Anterior cingulate cortex (tissue), 58 donors: ENCODE measurements at regions not wholly inside any gene's neighbourhood (a gene's known extent, or its start where the extent isn't known, plus 50 kb on each side); places are given as distances from the start of the nearest gene placed in this dataset.

Experiments used
- DNase-seq, 58 donors: peaks; one replicate each; lab custom pipeline; 2025; lab: John Stamatoyannopoulos, UW

- DNase-seq = no peak
Observed at GRCh38 chr1:96034006-96034405, 687.6 kb upstream of the PTBP2 start.

- no peak for DNase-seq
Observed at GRCh38 chr1:96036763-96037162, 684.8 kb upstream of the PTBP2 start.

- no peak for DNase-seq
Observed at GRCh38 chr1:96038636-96039035, 682.9 kb upstream of the PTBP2 start.

GRCh38 chr1:96039910-96040309, 681.7 kb upstream of the PTBP2 start:
- DNase-seq = no peak

GRCh38 chr1:96041470-96041869, 680.1 kb upstream of the PTBP2 start:
- no peak for DNase-seq

GRCh38 chr1:96048572-96049212, 672.9 kb upstream of the PTBP2 start:
- DNase-seq = no peak

GRCh38 chr1:96049759-96050409, 671.7 kb upstream of the PTBP2 start:
- DNase-seq = no peak

GRCh38 chr1:96059276-96059675, 662.3 kb upstream of the PTBP2 start:
- no peak for DNase-seq

- no peak for DNase-seq
Observed at GRCh38 chr1:96059736-96060135, 661.8 kb upstream of the PTBP2 start.

GRCh38 chr1:96060621-96061020, 661.0 kb upstream of the PTBP2 start:
- DNase-seq = no peak

GRCh38 chr1:96072021-96072420, 649.6 kb upstream of the PTBP2 start:
- no peak for DNase-seq

GRCh38 chr1:96073100-96073499, 648.5 kb upstream of the PTBP2 start:
- no peak for DNase-seq

- no peak for DNase-seq
Observed at GRCh38 chr1:96074422-96074821, 647.2 kb upstream of the PTBP2 start.

GRCh38 chr1:96074876-96075577, 646.6 kb upstream of the PTBP2 start:
- DNase-seq = no peak

- DNase-seq = no peak
Observed at GRCh38 chr1:96075704-96076455, 645.7 kb upstream of the PTBP2 start.

- no peak for DNase-seq
Observed at GRCh38 chr1:96076589-96076988, 645.0 kb upstream of the PTBP2 start.

- no peak for DNase-seq
Observed at GRCh38 chr1:96079581-96079980, 642.0 kb upstream of the PTBP2 start.

- DNase-seq = no peak
Observed at GRCh38 chr1:96080925-96081324, 640.7 kb upstream of the PTBP2 start.

GRCh38 chr1:96087719-96088118, 633.9 kb upstream of the PTBP2 start:
- no peak for DNase-seq

- no peak for DNase-seq
Observed at GRCh38 chr1:96090134-96090533, 631.5 kb upstream of the PTBP2 start.
